Mucosa of descending colon (tissue), 3 donors: ENCODE measurements at regions not wholly inside any gene's neighbourhood (a gene's known extent, or its start where the extent isn't known, plus 50 kb on each side); places are given as distances from the start of the nearest gene placed in this dataset.
"Not testable (repeated sequence)": the region's sequence is repeated elsewhere in the genome, so short reads cannot be mapped to it uniquely, and the experiment has no call there.

Source experiments
- ATAC-seq: fragments of 200-7000 bp; cut with Tn5 transposase; one replicate; pipeline ENCODE4 v1.9.1; 2020; ENCODE audit warnings: mild to moderate bottlenecking, moderate library complexity
- DNase-seq, 3 donors: peaks; one replicate each; pipeline ENCODE4 v3.0.0-alpha.2; 2020
- H3K36me3 ChIP-seq: fragments of 200-600 bp; one replicate; pipeline ENCODE4 v1.8.0; 2021; ENCODE audit warnings: low read depth, mild to moderate bottlenecking
- H3K4me1 ChIP-seq: fragments of 200-600 bp; one replicate; pipeline ENCODE4 v1.8.0; 2021; ENCODE audit warnings: low read depth, mild to moderate bottlenecking
- H3K4me3 ChIP-seq: fragments of 200-600 bp; one replicate; pipeline ENCODE4 v1.8.0; 2021; ENCODE audit warnings: mild to moderate bottlenecking
- H3K9me3 ChIP-seq: fragments of 200-600 bp; one replicate; pipeline ENCODE4 v1.8.0; 2021; ENCODE audit warnings: mild to moderate bottlenecking
- intact Hi-C, 2 donors: fragments of 100-400 bp; cut with DNase I in 1 of 2; cut with micrococcal nuclease in 1 of 2; formaldehyde crosslinking; loops; one replicate each; pipeline versions ENCODE4 v1.11.0 to v1.11.1; 2022; cut with DNase I, micrococcal nuclease
- TF ChIP-seq, protein P1 (sequence below): fragments of 200-600 bp; IDR thresholded peaks from one replicate; pipeline ENCODE4 v1.8.0; 2022; ENCODE audit warnings: antibody characterized with exemption, mild to moderate bottlenecking
- donor health status: DM: no; HTN: no; CAD: no; lungs with moderate emphysema.
- donor health status: DM: no; HTN: no; CAD: no.
- donor health status: DM: no; HTN: yes; CAD: no.

- TF ChIP-seq, protein P1, sequence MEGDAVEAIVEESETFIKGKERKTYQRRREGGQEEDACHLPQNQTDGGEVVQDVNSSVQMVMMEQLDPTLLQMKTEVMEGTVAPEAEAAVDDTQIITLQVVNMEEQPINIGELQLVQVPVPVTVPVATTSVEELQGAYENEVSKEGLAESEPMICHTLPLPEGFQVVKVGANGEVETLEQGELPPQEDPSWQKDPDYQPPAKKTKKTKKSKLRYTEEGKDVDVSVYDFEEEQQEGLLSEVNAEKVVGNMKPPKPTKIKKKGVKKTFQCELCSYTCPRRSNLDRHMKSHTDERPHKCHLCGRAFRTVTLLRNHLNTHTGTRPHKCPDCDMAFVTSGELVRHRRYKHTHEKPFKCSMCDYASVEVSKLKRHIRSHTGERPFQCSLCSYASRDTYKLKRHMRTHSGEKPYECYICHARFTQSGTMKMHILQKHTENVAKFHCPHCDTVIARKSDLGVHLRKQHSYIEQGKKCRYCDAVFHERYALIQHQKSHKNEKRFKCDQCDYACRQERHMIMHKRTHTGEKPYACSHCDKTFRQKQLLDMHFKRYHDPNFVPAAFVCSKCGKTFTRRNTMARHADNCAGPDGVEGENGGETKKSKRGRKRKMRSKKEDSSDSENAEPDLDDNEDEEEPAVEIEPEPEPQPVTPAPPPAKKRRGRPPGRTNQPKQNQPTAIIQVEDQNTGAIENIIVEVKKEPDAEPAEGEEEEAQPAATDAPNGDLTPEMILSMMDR = no peak
Measured at GRCh38 chr2:194854941-194855340, 802.1 kb upstream of the SLC39A10 start.

DNA sequence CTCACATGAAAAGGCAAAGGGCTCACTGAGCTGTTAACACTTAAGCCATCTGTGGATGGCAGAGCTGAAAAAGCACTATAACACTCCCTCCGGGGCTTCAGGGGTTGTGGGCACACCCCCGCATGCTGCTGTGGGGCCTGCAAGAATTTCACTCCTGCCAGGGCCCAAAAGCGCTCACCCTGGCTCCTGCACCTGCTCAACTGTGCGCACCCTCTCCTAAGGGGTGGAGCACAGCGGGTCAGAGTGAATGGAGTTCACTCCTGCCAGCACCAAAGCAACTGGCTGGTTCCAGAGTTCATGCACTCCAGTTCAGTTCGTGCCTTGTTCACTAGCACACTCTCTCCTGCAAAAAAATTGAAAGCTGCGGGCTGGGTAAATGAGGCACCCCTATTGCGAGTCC is 814.2 kb upstream of the SLC39A10 start:
- Histone ChIP-seq H3K9me3 (no peaks in the 10 kb centered on the region), H3K36me3 (no peaks in the 10 kb centered on the region), H3K4me3 (no peak overlapping the region), H3K4me1 (no peaks in the 10 kb centered on the region)
- ATAC-seq (no peak), DNase-seq (no peak)
- TF ChIP-seq, protein P1 = no peak
- intact Hi-C loops = no loop called here

More at GRCh38 chr2:194854941-194855340, 802.1 kb upstream of the SLC39A10 start:
- DNase-seq (peak in 1 of 3 donors; percentile 17), ATAC-seq (no peak)
- Histone ChIP-seq H3K36me3 (no peaks in the 10 kb centered on the region), H3K9me3 (no peaks in the 10 kb centered on the region), H3K4me3 (no peak overlapping the region), H3K4me1 (no peaks in the 10 kb centered on the region)
- intact Hi-C loops = no loop called here

- H3K4me1 ChIP-seq, H3K36me3 ChIP-seq, ATAC-seq, H3K9me3 ChIP-seq, H3K4me3 ChIP-seq, DNase-seq, intact Hi-C loops: not testable (repeated sequence)
Measured at GRCh38 chr2:194834371-194834770, 822.7 kb upstream of the SLC39A10 start.

DNA sequence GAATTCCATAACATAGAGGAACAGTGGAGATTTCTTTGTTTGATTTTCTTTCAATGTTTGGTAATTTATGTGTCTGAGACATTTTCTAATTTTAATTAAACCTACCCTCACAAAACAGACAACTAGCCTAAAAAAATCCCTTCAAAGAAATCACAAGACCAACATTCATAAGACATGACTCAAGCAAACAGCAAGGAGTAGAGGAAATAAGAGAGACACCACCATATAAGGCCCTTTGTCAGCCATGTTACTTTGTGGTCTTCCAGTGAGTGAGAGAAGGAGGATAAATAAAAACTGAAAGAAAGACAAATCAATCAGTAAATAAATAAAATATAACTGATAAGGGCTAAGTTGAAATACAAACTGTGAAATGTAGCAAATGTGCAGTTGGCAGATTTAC is 830.8 kb upstream of the SLC39A10 start:
- Histone ChIP-seq H3K9me3 (no peaks in the 10 kb centered on the region), H3K4me1 (no peaks in the 10 kb centered on the region), H3K4me3 (no peak overlapping the region), H3K36me3 (no peaks in the 10 kb centered on the region)
- ATAC-seq (no peak), DNase-seq (no peak)
- TF ChIP-seq, protein P1 = no peak
- intact Hi-C loops = no loop called here

DNA sequence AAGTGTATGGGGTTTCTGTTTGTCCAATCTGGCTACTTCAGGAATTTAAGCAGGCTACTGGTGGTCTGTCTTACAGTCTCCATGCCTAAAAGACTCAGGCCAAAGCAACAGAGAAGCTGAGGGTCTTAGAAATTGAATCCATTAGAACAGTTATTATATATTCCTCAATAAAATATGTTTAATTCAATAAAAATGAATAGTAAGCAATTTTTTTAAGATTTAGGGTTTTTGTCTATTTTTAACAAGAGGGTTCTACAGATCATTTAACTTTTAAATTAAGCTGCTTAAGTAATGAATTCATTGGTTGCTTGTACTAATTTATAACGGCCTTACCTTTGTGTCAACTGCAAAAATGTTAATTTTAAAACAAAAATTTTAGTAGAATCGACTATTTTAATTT is 832.6 kb upstream of the SLC39A10 start:
- Histone ChIP-seq H3K4me3 (no peak overlapping the region), H3K9me3 (no peaks in the 10 kb centered on the region), H3K36me3 (no peaks in the 10 kb centered on the region), H3K4me1 (no peaks in the 10 kb centered on the region)
- DNase-seq (no peak), ATAC-seq (no peak)
- intact Hi-C loops = no loop called here
- TF ChIP-seq, protein P1 = no peak

- Histone ChIP-seq H3K36me3 (no peaks in the 10 kb centered on the region), H3K4me1 (no peaks in the 10 kb centered on the region), H3K4me3 (no peak overlapping the region), H3K9me3 (no peaks in the 10 kb centered on the region)
- ATAC-seq (no peak), DNase-seq (no peak)
- TF ChIP-seq, protein P1 = no peak
- intact Hi-C loops = no loop called here
Measured at GRCh38 chr2:194822657-194823056, 834.4 kb upstream of the SLC39A10 start.
